ENCODE measurements at regions not wholly inside any gene's neighbourhood (a gene's known extent, or its start where the extent isn't known, plus 50 kb on each side); places are given as distances from the start of the nearest gene placed in this dataset.
"Not testable (repeated sequence)": the region's sequence is repeated elsewhere in the genome, so short reads cannot be mapped to it uniquely, and the experiment has no call there.

- intact Hi-C loops (cut with DNase I) = no loop called here
Measured at GRCh38 chr5:87594566-87594965, 181.8 kb upstream of the CCNH start.

GRCh38 chr5:87589587-87589986 is 176.9 kb upstream of the CCNH start:
- intact Hi-C loops (cut with DNase I) = no loop called here
- DNase-seq (ENCODE audit: low spot score) = no peak

More at GRCh38 chr5:87594566-87594965, 181.8 kb upstream of the CCNH start:
- DNase-seq (ENCODE audit: low spot score) = no peak

- intact Hi-C loops (cut with DNase I) = no loop called here
- DNase-seq (ENCODE audit: low spot score) = no peak
Measured at GRCh38 chr5:87588316-87588715, 175.6 kb upstream of the CCNH start.

- intact Hi-C loops (cut with DNase I); DNase-seq (ENCODE audit: low spot score): not testable (repeated sequence)
Measured at GRCh38 chr5:87583704-87584103, 171.0 kb upstream of the CCNH start.

GRCh38 chr5:87582149-87582548 is 169.4 kb upstream of the CCNH start:
- no peak for DNase-seq (ENCODE audit: low spot score)
- intact Hi-C loops (cut with DNase I) = no loop called here

GRCh38 chr5:87581661-87582060 is 168.9 kb upstream of the CCNH start:
- intact Hi-C loops (cut with DNase I) = no loop called here
- no peak for DNase-seq (ENCODE audit: low spot score)

GRCh38 chr5:87579678-87580077 is 166.9 kb upstream of the CCNH start:
- intact Hi-C loops (cut with DNase I) = no loop called here
- DNase-seq (ENCODE audit: low spot score) = no peak

- intact Hi-C loops (cut with DNase I) = no loop called here
- DNase-seq (ENCODE audit: low spot score) = no peak
Measured at GRCh38 chr5:87576867-87577266, 164.1 kb upstream of the CCNH start.

GRCh38 chr5:87576306-87576705 is 163.6 kb upstream of the CCNH start:
- DNase-seq (ENCODE audit: low spot score); intact Hi-C loops (cut with DNase I): not testable (repeated sequence)

GRCh38 chr5:87574106-87574505 is 161.4 kb upstream of the CCNH start:
- DNase-seq (ENCODE audit: low spot score) = no peak
- intact Hi-C loops (cut with DNase I) = loop anchor here in 1 of 2 donors (5.0 kb wide), 1 partner anchor 1242 kb away; no protein-coding TSS in a partner anchor

- intact Hi-C loops (cut with DNase I) = loop anchor here in 1 of 2 donors (5.0 kb wide), 1 partner anchor 1240 kb away; no protein-coding TSS in a partner anchor
- DNase-seq (ENCODE audit: low spot score) = no peak
Measured at GRCh38 chr5:87572611-87573010, 159.9 kb upstream of the CCNH start.

GRCh38 chr5:87572090-87572489 is 159.4 kb upstream of the CCNH start:
- no peak for DNase-seq (ENCODE audit: low spot score)
- intact Hi-C loops (cut with DNase I) = loop anchor here in 1 of 2 donors (5.0 kb wide), 1 partner anchor 1240 kb away; no protein-coding TSS in a partner anchor

- DNase-seq (ENCODE audit: low spot score) = no peak
- intact Hi-C loops (cut with DNase I) = loop anchor here in 1 of 2 donors (5.0 kb wide), 1 partner anchor 1238 kb away; no protein-coding TSS in a partner anchor
Measured at GRCh38 chr5:87570366-87570765, 157.6 kb upstream of the CCNH start.

- intact Hi-C loops (cut with DNase I) = no loop called here
- no peak for DNase-seq (ENCODE audit: low spot score)
Measured at GRCh38 chr5:87562068-87562467, 149.3 kb upstream of the CCNH start.

- no peak for DNase-seq (ENCODE audit: low spot score)
- intact Hi-C loops (cut with DNase I) = no loop called here
Measured at GRCh38 chr5:87560528-87560927, 147.8 kb upstream of the CCNH start.

- intact Hi-C loops (cut with DNase I) = no loop called here
- no peak for DNase-seq (ENCODE audit: low spot score)
Measured at GRCh38 chr5:87551911-87552310, 139.2 kb upstream of the CCNH start.

- DNase-seq (ENCODE audit: low spot score) = no peak
- intact Hi-C loops (cut with DNase I) = no loop called here
Measured at GRCh38 chr5:87541676-87542075, 128.9 kb upstream of the CCNH start.

GRCh38 chr5:87541033-87541432 is 128.3 kb upstream of the CCNH start:
- peak; percentile 83 for DNase-seq (ENCODE audit: low spot score)
- intact Hi-C loops (cut with DNase I) = no loop called here

- DNase-seq (ENCODE audit: low spot score) = no peak
- intact Hi-C loops (cut with DNase I) = no loop called here
Measured at GRCh38 chr5:87539839-87540238, 127.1 kb upstream of the CCNH start.

- intact Hi-C loops (cut with DNase I) = no loop called here
- DNase-seq (ENCODE audit: low spot score) = no peak
Measured at GRCh38 chr5:87536365-87536764, 123.6 kb upstream of the CCNH start.

- intact Hi-C loops (cut with DNase I) = no loop called here
- DNase-seq (ENCODE audit: low spot score) = no peak
Measured at GRCh38 chr5:87535706-87536105, 123.0 kb upstream of the CCNH start.

GRCh38 chr5:87529486-87530076 is 116.9 kb upstream of the CCNH start:
- intact Hi-C loops (cut with DNase I) = no loop called here
- DNase-seq (ENCODE audit: low spot score) = no peak

Measured in posterior vena cava (tissue), 2 donors.